ENCODE measurements at regions not wholly inside any gene's neighbourhood (a gene's known extent, or its start where the extent isn't known, plus 50 kb on each side); places are given as distances from the start of the nearest gene placed in this dataset.

DNA sequence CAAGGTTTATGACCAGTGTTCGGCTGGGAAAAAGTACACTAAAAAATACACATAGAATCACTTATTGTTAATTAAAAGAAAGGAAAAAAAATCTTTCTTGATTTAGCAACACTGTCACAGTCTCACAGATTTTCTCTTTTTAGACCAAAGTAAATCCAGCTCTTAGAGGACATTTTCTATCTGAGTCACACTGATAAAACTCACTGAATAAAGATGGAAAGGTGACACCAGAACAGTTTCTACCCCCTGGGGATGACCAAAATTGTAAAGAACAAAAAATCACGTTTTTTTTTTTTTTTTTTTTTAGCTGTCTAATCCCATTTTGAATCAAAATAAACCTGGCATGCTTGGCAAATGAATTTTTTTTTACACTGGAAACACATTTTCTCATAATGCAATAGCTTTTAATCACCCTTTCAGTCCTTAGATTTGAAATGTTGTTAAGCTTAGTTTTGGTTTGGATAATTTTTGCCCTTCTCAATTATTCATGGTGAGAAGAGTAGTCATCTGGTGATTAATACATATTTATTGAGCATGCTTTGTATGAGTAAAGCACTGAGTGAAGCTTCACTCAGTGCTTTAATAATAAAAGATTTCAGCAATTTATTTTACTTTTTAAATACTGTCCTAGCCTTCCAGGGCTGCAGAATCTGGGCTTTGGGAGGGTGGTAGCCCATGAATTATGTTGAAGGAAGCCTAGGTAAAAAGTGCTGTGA is 886.3 kb downstream of the SLC4A3 start:
- no peak for DNase-seq

DNA sequence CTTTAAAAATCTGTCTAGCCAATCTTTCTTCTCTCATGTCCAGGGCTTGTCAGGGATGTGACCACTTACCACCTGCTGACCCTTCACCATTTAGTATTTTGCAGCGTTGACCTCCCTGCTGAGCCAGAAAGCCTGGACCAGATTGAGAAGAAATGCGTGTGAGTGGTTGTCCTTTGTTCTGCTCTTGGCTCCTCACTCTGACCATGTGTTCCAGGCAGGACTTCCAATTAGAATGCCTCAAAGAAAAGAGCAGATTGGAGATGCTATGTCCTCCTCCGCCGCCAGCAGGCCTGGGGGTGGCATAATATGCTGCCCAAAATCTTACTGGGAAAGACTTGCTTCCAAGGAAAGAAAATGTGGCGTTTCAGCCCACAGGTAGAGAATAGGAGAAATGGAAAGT is 894.1 kb downstream of the SLC4A3 start:
- DNase-seq = no peak

GRCh38 chr2:220528180-220528675 is 900.8 kb downstream of the SLC4A3 start:
- DNase-seq = no peak

DNA sequence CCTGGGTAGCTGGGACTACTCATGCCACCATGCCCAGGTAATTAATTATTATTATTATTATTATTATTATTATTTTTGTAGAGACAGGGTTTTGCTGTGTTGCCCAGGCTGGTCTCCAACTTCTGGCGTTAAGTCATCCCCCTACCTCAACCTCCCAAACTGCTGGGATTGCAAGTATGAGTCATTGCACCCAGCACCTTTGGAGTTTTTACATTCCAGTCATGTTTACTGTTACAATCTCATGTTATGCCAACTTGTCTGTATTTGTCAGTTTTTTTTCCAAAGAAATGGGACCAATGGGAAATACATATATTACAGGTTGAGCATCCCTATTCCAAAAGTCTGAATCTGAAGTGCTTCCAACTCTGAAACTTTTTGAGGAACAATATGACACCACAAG is 903.8 kb downstream of the SLC4A3 start:
- no peak for DNase-seq

DNA sequence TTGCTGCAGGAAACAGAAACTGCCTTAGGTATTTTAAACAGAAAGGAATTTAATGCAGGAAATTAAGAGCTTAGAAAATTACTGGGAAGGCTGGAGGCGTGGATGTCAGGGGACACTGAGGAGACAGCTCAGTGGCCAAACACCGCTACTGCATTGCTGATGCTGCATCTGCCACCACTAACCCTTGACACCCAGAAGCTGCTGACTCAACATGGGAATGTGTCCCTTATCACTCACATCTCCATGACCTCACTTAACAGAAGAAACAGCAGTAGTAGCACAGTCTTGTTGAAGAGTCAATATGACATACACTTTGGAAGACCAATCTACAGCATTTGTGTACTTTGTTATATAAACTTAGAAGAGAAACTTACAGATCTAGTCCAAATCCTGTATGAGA is 906.1 kb downstream of the SLC4A3 start:
- DNase-seq = no peak

DNA sequence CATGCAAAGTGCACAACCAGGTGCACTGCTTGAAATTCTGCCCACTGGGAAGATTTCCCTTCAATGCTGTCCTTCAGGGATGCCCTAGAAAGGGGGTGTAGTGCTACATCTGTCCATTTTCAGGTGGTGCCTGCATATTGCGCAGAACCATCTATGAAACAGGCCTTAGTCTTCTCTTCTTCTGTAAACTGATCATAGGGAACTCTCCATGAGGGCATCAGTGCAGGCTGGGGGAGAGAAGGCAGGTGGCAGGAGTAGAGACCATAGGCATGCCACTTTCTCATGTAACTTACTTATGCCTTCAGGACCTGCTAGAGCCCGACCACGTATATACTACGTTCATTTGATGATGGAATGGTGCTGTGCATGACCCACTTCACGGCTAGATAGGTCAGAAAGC is 912.1 kb downstream of the SLC4A3 start:
- DNase-seq = no peak

GRCh38 chr2:220544049-220544448 is 916.6 kb downstream of the SLC4A3 start:
- no peak for DNase-seq

GRCh38 chr2:220550995-220551700 is 923.7 kb downstream of the SLC4A3 start:
- no peak for DNase-seq

- no peak for DNase-seq
Observed at GRCh38 chr2:220552790-220553535, 925.5 kb downstream of the SLC4A3 start.

DNA sequence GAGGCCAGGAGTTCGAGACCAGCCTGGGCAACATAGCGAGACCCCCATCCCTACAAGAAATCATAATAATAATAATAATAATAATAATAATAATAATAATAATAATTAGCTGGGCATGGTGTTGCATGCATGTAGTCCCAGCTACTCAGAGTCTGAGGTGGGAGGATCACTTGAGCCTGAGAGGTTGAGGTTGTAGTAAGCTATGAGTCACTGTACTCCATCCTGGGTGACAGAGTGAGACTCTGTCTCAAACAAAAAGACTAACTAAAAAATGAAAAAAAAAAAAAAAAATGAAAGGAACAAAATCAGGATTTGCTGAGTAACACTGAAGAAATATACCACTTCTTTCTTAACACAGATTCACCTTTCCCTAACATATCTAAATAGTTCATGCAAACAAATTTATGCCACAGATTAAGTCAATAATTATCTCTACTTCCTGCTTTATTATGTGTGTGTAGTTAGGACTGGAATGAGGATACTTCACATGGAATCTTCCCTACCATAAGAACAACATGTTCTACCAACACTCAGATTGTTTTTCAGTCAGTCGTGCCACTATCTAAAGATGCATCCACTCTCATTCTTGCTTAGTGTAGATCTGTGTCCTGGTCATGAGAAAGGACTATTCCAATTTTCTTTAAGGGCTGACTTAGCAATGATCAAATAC is 928.7 kb downstream of the SLC4A3 start:
- no peak for DNase-seq

DNA sequence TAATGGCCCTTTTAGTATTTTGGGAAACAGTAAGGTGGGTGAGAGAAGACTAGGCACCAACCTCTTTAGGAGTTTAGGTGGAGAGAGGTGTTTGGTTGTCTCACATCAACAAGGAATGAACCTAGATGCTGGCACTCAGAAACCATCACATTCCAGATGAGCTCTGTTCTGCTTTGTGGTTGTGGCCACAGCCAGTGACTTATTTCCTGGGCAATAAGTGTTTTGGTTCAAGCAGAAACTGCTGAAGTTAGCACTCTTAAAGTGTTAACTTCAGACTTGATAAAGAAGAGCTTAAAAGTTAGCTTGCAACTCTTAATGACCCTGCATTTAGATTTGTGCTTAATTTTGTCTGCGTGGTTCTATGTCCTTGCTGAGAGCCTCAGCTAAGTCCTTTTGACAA is 929.2 kb downstream of the SLC4A3 start:
- no peak for DNase-seq

DNA sequence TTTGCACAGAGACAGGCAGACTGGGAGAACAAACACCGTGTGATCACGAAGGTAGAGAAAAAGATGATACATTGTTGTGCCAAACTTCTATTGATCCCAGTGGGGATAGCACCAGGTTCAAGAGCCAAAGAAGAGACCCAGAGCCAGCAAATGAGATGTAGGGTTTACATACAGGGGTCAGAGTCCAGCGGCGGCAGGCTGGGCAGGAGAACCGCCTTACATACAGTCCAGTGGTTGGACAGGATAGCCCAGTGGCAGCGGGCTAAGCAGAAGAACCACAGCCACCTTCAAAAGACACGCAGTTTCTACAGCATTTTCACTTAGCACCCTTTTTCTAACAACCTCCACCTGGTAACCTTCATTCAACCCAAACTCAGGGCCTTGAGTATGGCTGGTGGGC is 932.8 kb downstream of the SLC4A3 start:
- no peak for DNase-seq

- DNase-seq = no peak
Observed at GRCh38 chr2:220562375-220563140, 935.1 kb downstream of the SLC4A3 start.

DNA sequence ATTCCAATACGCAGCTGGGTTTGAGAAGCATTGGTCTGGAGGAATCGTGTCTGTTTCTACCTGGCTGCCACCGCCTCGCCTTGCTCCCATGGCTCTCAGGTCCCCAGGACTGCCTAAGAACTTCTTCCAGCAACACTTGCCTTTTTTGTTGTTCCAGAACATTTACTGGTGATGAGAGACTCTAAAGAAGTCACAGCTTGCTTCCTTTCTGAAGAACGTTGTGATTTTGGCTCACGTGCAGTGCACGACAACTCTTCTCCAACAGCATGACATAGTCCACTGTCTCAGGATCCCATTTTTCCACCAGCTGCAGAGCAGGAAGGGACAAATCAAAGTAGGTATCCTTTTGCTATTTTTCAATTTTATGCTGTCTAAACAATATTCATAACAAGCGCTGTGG is 940.9 kb downstream of the SLC4A3 start:
- DNase-seq = no peak

- DNase-seq = no peak
Observed at GRCh38 chr2:220569112-220569897, 941.9 kb downstream of the SLC4A3 start.

- no peak for DNase-seq
Observed at GRCh38 chr2:220572385-220572784, 945.0 kb downstream of the SLC4A3 start.

DNA sequence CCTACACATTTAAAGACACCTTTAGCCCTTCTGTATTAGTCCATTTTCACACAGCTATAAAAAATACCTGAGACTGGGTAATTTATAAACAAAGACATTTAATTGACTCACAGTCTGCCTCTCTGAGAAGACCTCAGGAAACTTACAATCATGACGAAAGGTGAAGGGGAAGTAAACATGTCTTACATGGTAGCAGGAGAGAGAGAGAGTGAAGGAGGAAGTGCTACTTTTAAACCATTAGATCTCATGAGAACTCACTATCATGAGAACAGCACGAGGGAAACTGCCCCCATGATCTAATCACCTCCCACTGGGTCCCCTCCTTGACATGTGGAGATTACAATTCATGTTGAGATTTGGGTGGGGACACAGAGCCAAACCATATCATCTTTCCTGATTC is 946.6 kb downstream of the SLC4A3 start:
- no peak for DNase-seq

DNA sequence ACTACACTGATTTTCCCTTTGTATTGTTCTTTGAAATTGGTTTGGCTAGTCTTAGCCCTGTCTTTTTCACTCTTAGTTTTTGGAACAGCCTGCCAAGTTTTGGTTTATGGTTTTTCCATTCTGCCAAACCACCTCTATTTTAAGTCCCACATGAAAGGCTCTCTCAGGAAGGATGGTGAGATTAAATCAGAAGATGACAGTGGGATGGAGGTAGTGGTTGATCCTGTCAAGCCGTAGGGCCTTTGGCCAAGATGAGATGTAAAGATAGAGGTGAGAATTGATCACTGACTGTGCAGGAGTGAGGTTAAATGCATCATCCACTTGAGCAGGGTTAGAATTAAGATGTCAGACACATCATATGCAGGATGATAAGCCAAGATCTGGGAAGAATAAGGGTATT is 948.5 kb downstream of the SLC4A3 start:
- DNase-seq = no peak

- no peak for DNase-seq
Observed at GRCh38 chr2:220579452-220579851, 952.0 kb downstream of the SLC4A3 start.

- DNase-seq = no peak
Observed at GRCh38 chr2:220580113-220580512, 952.7 kb downstream of the SLC4A3 start.

DNA sequence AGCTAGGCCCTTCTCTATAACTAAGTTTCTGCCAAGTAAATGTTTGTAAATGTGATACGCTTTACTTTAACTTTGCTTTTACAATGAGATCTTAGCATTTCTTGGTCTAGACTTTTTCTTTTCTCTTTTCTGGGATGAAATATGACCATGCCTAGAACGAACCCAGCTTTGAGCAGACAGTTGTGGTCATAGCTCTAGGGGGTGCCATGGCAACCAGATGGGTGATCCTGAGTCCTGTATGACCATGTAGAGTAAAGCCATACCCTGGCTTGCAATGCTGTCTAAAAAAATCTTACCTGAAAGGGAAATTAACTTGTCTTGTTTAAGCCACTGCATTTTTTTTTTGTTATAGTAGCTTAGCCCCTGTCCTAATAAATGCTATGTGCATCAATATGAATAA is 956.3 kb downstream of the SLC4A3 start:
- no peak for DNase-seq

GRCh38 chr2:220585241-220585640 is 957.8 kb downstream of the SLC4A3 start:
- no peak for DNase-seq

All from inflammatory macrophage treated with lipopolysaccharide for 1 hour (primary cell).